Breast epithelium (tissue), 3 donors: ENCODE measurements at regions not wholly inside any gene's neighbourhood (a gene's known extent, or its start where the extent isn't known, plus 50 kb on each side); places are given as distances from the start of the nearest gene placed in this dataset.

Experiments
- CTCF ChIP-seq, 3 donors: fragments of 450-650 bp; IDR thresholded peaks; one replicate each; pipeline ENCODE4 v1.5.1; 2016 to 2017; ENCODE audit warnings: antibody characterized with exemption in 3 of 3, mild to moderate bottlenecking in 3 of 3, moderate library complexity in 3 of 3
- POLR2A ChIP-seq: fragments of 450-650 bp; IDR thresholded peaks from one replicate; pipeline ENCODE4 v1.6.1; 2016; ENCODE audit warnings: antibody characterized with exemption, mild to moderate bottlenecking, moderate library complexity

GRCh38 chr22:34379825-34380224, 459.5 kb upstream of the LARGE1 start:
- no peak for TF ChIP-seq POLR2A
- no peak for TF ChIP-seq CTCF (IDR thresholded peaks at IDR 0.05)
